GM12874 (cell line): ENCODE measurements at regions not wholly inside any gene's neighbourhood (a gene's known extent, or its start where the extent isn't known, plus 50 kb on each side); places are given as distances from the start of the nearest gene placed in this dataset.

Experiments used
- CTCF ChIP-seq: IDR thresholded peaks from 2 replicates; pipeline ENCODE4 v1.5.1; 2011; ENCODE audit warnings: low read depth, mild to moderate bottlenecking, control low read depth, low read length, moderate library complexity; ENCODE audit not compliant: insufficient read depth

GRCh38 chr12:59375633-59376032, 220.2 kb upstream of the SLC16A7 start:
- TF ChIP-seq CTCF: no peak

GRCh38 chr12:59374783-59375182, 221.0 kb upstream of the SLC16A7 start:
- no peak for TF ChIP-seq CTCF

GRCh38 chr12:59372956-59373355, 222.9 kb upstream of the SLC16A7 start:
- no peak for TF ChIP-seq CTCF

GRCh38 chr12:59370933-59371332, 224.9 kb upstream of the SLC16A7 start:
- no peak for TF ChIP-seq CTCF

- no peak for TF ChIP-seq CTCF
Observed at GRCh38 chr12:59365133-59365532, 230.7 kb upstream of the SLC16A7 start.

GRCh38 chr12:59357811-59358210, 238.0 kb upstream of the SLC16A7 start:
- no peak for TF ChIP-seq CTCF

- TF ChIP-seq CTCF: peak; percentile 19; the same call in 1 of the 2 replicates
Observed at GRCh38 chr12:59346248-59346647, 249.6 kb upstream of the SLC16A7 start.

GRCh38 chr12:59345406-59345805, 250.4 kb upstream of the SLC16A7 start:
- no peak for TF ChIP-seq CTCF
